ENCODE measurements at regions not wholly inside any gene's neighbourhood (a gene's known extent, or its start where the extent isn't known, plus 50 kb on each side); places are given as distances from the start of the nearest gene placed in this dataset.

- no peaks in the 10 kb centered on the region for H3K9me3 ChIP-seq (ENCODE audit: control insufficient read depth in 2 of 2, insufficient read depth in 1 of 2, low read depth in 1 of 2, low read length in 1 of 2)
- no peaks in the 10 kb centered on the region for H3K27me3 ChIP-seq (ENCODE audit: control insufficient read depth in 1 of 2, insufficient read depth in 2 of 2, low read length in 2 of 2)
- no peaks in the 10 kb centered on the region for H3K4me1 ChIP-seq (ENCODE audit: control insufficient read depth in 2 of 2, insufficient read depth in 2 of 2, low read length in 1 of 2)
- WGBS, 2 donors = 68 to 69% methylated on average over 5 of the region's 5 CpGs
- no peak overlapping the region for H3K27ac ChIP-seq (ENCODE audit: low read depth in 2 of 2, low read length in 1 of 2)
- no peak overlapping the region for H3K4me3 ChIP-seq (ENCODE audit: low read depth in 1 of 2, low read length in 2 of 2)
- no peaks in the 10 kb centered on the region for H3K36me3 ChIP-seq (ENCODE audit: control insufficient read depth in 2 of 2, insufficient read depth in 2 of 2, low read length in 1 of 2)
Observed at GRCh38 chr1:79847700-79848099, 841.2 kb upstream of the ADGRL4 start.

GRCh38 chr1:79845936-79846335 lies 839.4 kb upstream of the ADGRL4 start:
- WGBS, 2 donors = 70 to 77% methylated on average over 1 of the region's 1 CpG
- no peaks in the 10 kb centered on the region for H3K27me3 ChIP-seq (ENCODE audit: control insufficient read depth in 1 of 2, insufficient read depth in 2 of 2, low read length in 2 of 2)

GRCh38 chr1:79842811-79843210 lies 836.3 kb upstream of the ADGRL4 start:
- Histone ChIP-seq H3K4me3 (ENCODE audit: low read depth in 1 of 2, low read length in 2 of 2) (no peak overlapping the region), H3K4me1 (ENCODE audit: control insufficient read depth in 2 of 2, insufficient read depth in 2 of 2, low read length in 1 of 2) (no peaks in the 10 kb centered on the region), H3K27ac (ENCODE audit: low read depth in 2 of 2, low read length in 1 of 2) (no peak overlapping the region), H3K36me3 (ENCODE audit: control insufficient read depth in 2 of 2, insufficient read depth in 2 of 2, low read length in 1 of 2) (no peaks in the 10 kb centered on the region), H3K27me3 (ENCODE audit: control insufficient read depth in 1 of 2, insufficient read depth in 2 of 2, low read length in 2 of 2) (no peaks in the 10 kb centered on the region), H3K9me3 (ENCODE audit: control insufficient read depth in 2 of 2, insufficient read depth in 1 of 2, low read depth in 1 of 2, low read length in 1 of 2) (no peaks in the 10 kb centered on the region)
- 76 to 78% methylated on average over 4 of the region's 4 CpGs for WGBS, 2 donors

More at GRCh38 chr1:79845936-79846335, 839.4 kb upstream of the ADGRL4 start:
- Histone ChIP-seq H3K4me3 (ENCODE audit: low read depth in 1 of 2, low read length in 2 of 2) (no peak overlapping the region), H3K9me3 (ENCODE audit: control insufficient read depth in 2 of 2, insufficient read depth in 1 of 2, low read depth in 1 of 2, low read length in 1 of 2) (no peaks in the 10 kb centered on the region), H3K27ac (ENCODE audit: low read depth in 2 of 2, low read length in 1 of 2) (no peak overlapping the region), H3K4me1 (ENCODE audit: control insufficient read depth in 2 of 2, insufficient read depth in 2 of 2, low read length in 1 of 2) (no peaks in the 10 kb centered on the region), H3K36me3 (ENCODE audit: control insufficient read depth in 2 of 2, insufficient read depth in 2 of 2, low read length in 1 of 2) (no peaks in the 10 kb centered on the region)

GRCh38 chr1:79839882-79840281 lies 833.4 kb upstream of the ADGRL4 start:
- H3K36me3 ChIP-seq (ENCODE audit: control insufficient read depth in 2 of 2, insufficient read depth in 2 of 2, low read length in 1 of 2) = no peaks in the 10 kb centered on the region
- no peaks in the 10 kb centered on the region for H3K9me3 ChIP-seq (ENCODE audit: control insufficient read depth in 2 of 2, insufficient read depth in 1 of 2, low read depth in 1 of 2, low read length in 1 of 2)
- no peak overlapping the region for H3K4me3 ChIP-seq (ENCODE audit: low read depth in 1 of 2, low read length in 2 of 2)
- WGBS, 2 donors = 82 to 92% methylated on average over 1 of the region's 1 CpG
- no peak overlapping the region for H3K27ac ChIP-seq (ENCODE audit: low read depth in 2 of 2, low read length in 1 of 2)
- no peaks in the 10 kb centered on the region for H3K27me3 ChIP-seq (ENCODE audit: control insufficient read depth in 1 of 2, insufficient read depth in 2 of 2, low read length in 2 of 2)
- no peaks in the 10 kb centered on the region for H3K4me1 ChIP-seq (ENCODE audit: control insufficient read depth in 2 of 2, insufficient read depth in 2 of 2, low read length in 1 of 2)

- Histone ChIP-seq H3K9me3 (ENCODE audit: control insufficient read depth in 2 of 2, insufficient read depth in 1 of 2, low read depth in 1 of 2, low read length in 1 of 2) (peaks cover 0 to 2% of the 10 kb centered on the region in 2 donors), H3K4me3 (ENCODE audit: low read depth in 1 of 2, low read length in 2 of 2) (no peak overlapping the region), H3K4me1 (ENCODE audit: control insufficient read depth in 2 of 2, insufficient read depth in 2 of 2, low read length in 1 of 2) (no peaks in the 10 kb centered on the region), H3K27ac (ENCODE audit: low read depth in 2 of 2, low read length in 1 of 2) (no peak overlapping the region), H3K36me3 (ENCODE audit: control insufficient read depth in 2 of 2, insufficient read depth in 2 of 2, low read length in 1 of 2) (no peaks in the 10 kb centered on the region), H3K27me3 (ENCODE audit: control insufficient read depth in 1 of 2, insufficient read depth in 2 of 2, low read length in 2 of 2) (no peaks in the 10 kb centered on the region)
- WGBS, 2 donors = 35 to 51% methylated on average over 2 of the region's 2 CpGs
Observed at GRCh38 chr1:79827446-79827845, 820.9 kb upstream of the ADGRL4 start.

GRCh38 chr1:79825551-79825950 lies 819.0 kb upstream of the ADGRL4 start:
- H3K4me3 ChIP-seq (ENCODE audit: low read depth in 1 of 2, low read length in 2 of 2) = no peak overlapping the region
- no peak overlapping the region for H3K27ac ChIP-seq (ENCODE audit: low read depth in 2 of 2, low read length in 1 of 2)
- WGBS, 2 donors = 82 to 86% methylated on average over 3 of the region's 3 CpGs
- no peaks in the 10 kb centered on the region for H3K27me3 ChIP-seq (ENCODE audit: control insufficient read depth in 1 of 2, insufficient read depth in 2 of 2, low read length in 2 of 2)
- no peaks in the 10 kb centered on the region for H3K4me1 ChIP-seq (ENCODE audit: control insufficient read depth in 2 of 2, insufficient read depth in 2 of 2, low read length in 1 of 2)
- H3K9me3 ChIP-seq (ENCODE audit: control insufficient read depth in 2 of 2, insufficient read depth in 1 of 2, low read depth in 1 of 2, low read length in 1 of 2) = peaks cover 0 to 7% of the 10 kb centered on the region in 2 donors
- no peaks in the 10 kb centered on the region for H3K36me3 ChIP-seq (ENCODE audit: control insufficient read depth in 2 of 2, insufficient read depth in 2 of 2, low read length in 1 of 2)

- H3K4me1 ChIP-seq (ENCODE audit: control insufficient read depth in 2 of 2, insufficient read depth in 2 of 2, low read length in 1 of 2) = no peaks in the 10 kb centered on the region
- H3K36me3 ChIP-seq (ENCODE audit: control insufficient read depth in 2 of 2, insufficient read depth in 2 of 2, low read length in 1 of 2) = no peaks in the 10 kb centered on the region
- H3K9me3 ChIP-seq (ENCODE audit: control insufficient read depth in 2 of 2, insufficient read depth in 1 of 2, low read depth in 1 of 2, low read length in 1 of 2) = peaks cover 0 to 7% of the 10 kb centered on the region in 2 donors
- H3K27ac ChIP-seq (ENCODE audit: low read depth in 2 of 2, low read length in 1 of 2) = no peak overlapping the region
- H3K27me3 ChIP-seq (ENCODE audit: control insufficient read depth in 1 of 2, insufficient read depth in 2 of 2, low read length in 2 of 2) = no peaks in the 10 kb centered on the region
- 88 to 92% methylated on average over 11 of the region's 11 CpGs for WGBS, 2 donors
- no peak overlapping the region for H3K4me3 ChIP-seq (ENCODE audit: low read depth in 1 of 2, low read length in 2 of 2)
Observed at GRCh38 chr1:79822053-79822452, 815.5 kb upstream of the ADGRL4 start.

- Histone ChIP-seq H3K27ac (ENCODE audit: low read depth in 2 of 2, low read length in 1 of 2) (no peak overlapping the region), H3K27me3 (ENCODE audit: control insufficient read depth in 1 of 2, insufficient read depth in 2 of 2, low read length in 2 of 2) (no peaks in the 10 kb centered on the region), H3K4me1 (ENCODE audit: control insufficient read depth in 2 of 2, insufficient read depth in 2 of 2, low read length in 1 of 2) (no peaks in the 10 kb centered on the region), H3K9me3 (ENCODE audit: control insufficient read depth in 2 of 2, insufficient read depth in 1 of 2, low read depth in 1 of 2, low read length in 1 of 2) (peaks cover 0 to 7% of the 10 kb centered on the region in 2 donors), H3K4me3 (ENCODE audit: low read depth in 1 of 2, low read length in 2 of 2) (no peak overlapping the region), H3K36me3 (ENCODE audit: control insufficient read depth in 2 of 2, insufficient read depth in 2 of 2, low read length in 1 of 2) (no peaks in the 10 kb centered on the region)
- WGBS, 2 donors = 84% methylated on average over 3 of the region's 3 CpGs
Observed at GRCh38 chr1:79819140-79819539, 812.6 kb upstream of the ADGRL4 start.

- H3K36me3 ChIP-seq (ENCODE audit: control insufficient read depth in 2 of 2, insufficient read depth in 2 of 2, low read length in 1 of 2) = no peaks in the 10 kb centered on the region
- H3K27me3 ChIP-seq (ENCODE audit: control insufficient read depth in 1 of 2, insufficient read depth in 2 of 2, low read length in 2 of 2) = no peaks in the 10 kb centered on the region
- H3K9me3 ChIP-seq (ENCODE audit: control insufficient read depth in 2 of 2, insufficient read depth in 1 of 2, low read depth in 1 of 2, low read length in 1 of 2) = peaks cover 0 to 2% of the 10 kb centered on the region in 2 donors
- H3K4me3 ChIP-seq (ENCODE audit: low read depth in 1 of 2, low read length in 2 of 2) = no peak overlapping the region
- H3K4me1 ChIP-seq (ENCODE audit: control insufficient read depth in 2 of 2, insufficient read depth in 2 of 2, low read length in 1 of 2) = no peaks in the 10 kb centered on the region
- 63% methylated on average over 4 of the region's 4 CpGs for WGBS, 2 donors
- no peak overlapping the region for H3K27ac ChIP-seq (ENCODE audit: low read depth in 2 of 2, low read length in 1 of 2)
Observed at GRCh38 chr1:79817031-79817560, 810.6 kb upstream of the ADGRL4 start.

GRCh38 chr1:79815115-79815514 lies 808.6 kb upstream of the ADGRL4 start:
- H3K27me3 ChIP-seq (ENCODE audit: control insufficient read depth in 1 of 2, insufficient read depth in 2 of 2, low read length in 2 of 2) = no peaks in the 10 kb centered on the region
- WGBS, 2 donors = 69 to 73% methylated on average over 3 of the region's 3 CpGs
- H3K9me3 ChIP-seq (ENCODE audit: control insufficient read depth in 2 of 2, insufficient read depth in 1 of 2, low read depth in 1 of 2, low read length in 1 of 2) = no peaks in the 10 kb centered on the region
- no peak overlapping the region for H3K27ac ChIP-seq (ENCODE audit: low read depth in 2 of 2, low read length in 1 of 2)
- no peaks in the 10 kb centered on the region for H3K36me3 ChIP-seq (ENCODE audit: control insufficient read depth in 2 of 2, insufficient read depth in 2 of 2, low read length in 1 of 2)
- H3K4me3 ChIP-seq (ENCODE audit: low read depth in 1 of 2, low read length in 2 of 2) = no peak overlapping the region
- H3K4me1 ChIP-seq (ENCODE audit: control insufficient read depth in 2 of 2, insufficient read depth in 2 of 2, low read length in 1 of 2) = no peaks in the 10 kb centered on the region

Measured in esophagus (tissue), 2 donors.